ENCODE measurements at regions not wholly inside any gene's neighbourhood (a gene's known extent, or its start where the extent isn't known, plus 50 kb on each side); places are given as distances from the start of the nearest gene placed in this dataset.

DNA sequence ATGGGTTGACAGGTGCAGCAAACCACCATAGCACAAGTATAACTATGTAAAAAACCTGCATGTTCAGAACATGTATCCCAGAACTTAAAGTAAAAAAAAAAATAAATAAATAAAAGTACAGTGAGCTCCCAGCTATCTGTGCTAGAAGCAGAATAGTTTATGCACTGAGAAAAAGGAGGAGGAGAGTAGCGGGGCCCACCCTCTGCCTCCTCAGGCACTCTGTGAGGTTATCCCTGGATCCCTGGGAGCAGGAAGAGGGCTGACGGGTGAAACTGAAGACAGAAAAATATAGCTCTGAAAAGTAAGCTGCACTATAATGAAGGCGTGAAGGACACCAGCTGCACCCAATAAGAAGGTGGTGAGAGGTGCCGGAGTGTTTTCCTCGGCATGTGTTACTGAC is 117.2 kb downstream of the SIPA1L2 start:
- WGBS, 2 experiments (ENCODE audit: extremely low coverage in 1 of 2, insufficient coverage in 1 of 2, insufficient read length in 1 of 2, insufficient replicate concordance in 2 of 2, low coverage in 1 of 2, low lambda C conversion rate in 2 of 2, missing lambda C conversion rate in 1 of 2), result 87% methylated on average over 5 of the region's 5 CpGs; no CpG with 5 or more reads in 1 of the 2 experiments

More for the DNA sequence above, 117.2 kb downstream of the SIPA1L2 start:
- CTCF ChIA-PET (ENCODE audit: partially characterized antibody), result interaction anchor here (1.3 to 1.6 kb wide), 2 partner anchors 90 to 115 kb away, joined by 5 read pairs; no protein-coding TSS in a partner anchor
- H3K79me1 ChIP-seq (ENCODE audit: low read depth, low read length), result no peaks in the 10 kb centered on the region
- no peak overlapping the region for H3K27ac ChIP-seq (ENCODE audit: low read depth, low read length)
- no peak overlapping the region for H2BK15ac ChIP-seq (ENCODE audit: low read length)
- H4K20me1 ChIP-seq (replicated peaks in 1 of 2; ENCODE audit: control insufficient read depth in 1 of 2, insufficient read depth in 2 of 2, low read length in 2 of 2), result no peaks in the 10 kb centered on the region
- no peak overlapping the region for H4K91ac ChIP-seq (replicated peaks; ENCODE audit: insufficient read length, low read length)
- H2BK20ac ChIP-seq (ENCODE audit: low read length), result no peak overlapping the region
- no peaks in the 10 kb centered on the region for H3K9me3 ChIP-seq (ENCODE audit: insufficient read depth in 2 of 2, low read depth in 1 of 2, low read length in 1 of 2)
- H3K36me3 ChIP-seq (ENCODE audit: control insufficient read depth in 2 of 4, insufficient read depth in 4 of 4, low read length in 3 of 4), result no peaks in the 10 kb centered on the region
- H4K5ac ChIP-seq (ENCODE audit: insufficient read length, low read depth, low read length), result no peak overlapping the region
- H2AFZ ChIP-seq (ENCODE audit: low read length), result no peak overlapping the region
- no peak overlapping the region for H3K4me3 ChIP-seq (ENCODE audit: extremely low read depth in 1 of 4, insufficient read depth in 2 of 4, low read depth in 3 of 4, low read length in 4 of 4)
- H3K4me1 ChIP-seq (replicated peaks in 1 of 4; ENCODE audit: control insufficient read depth in 3 of 4, insufficient read depth in 4 of 4, low read length in 3 of 4), result peaks cover 0 to 6% (median 2%) of the 10 kb centered on the region in 4 experiments; a peak in 4 of 7 replicates
- no peak overlapping the region for H3K4me2 ChIP-seq (ENCODE audit: insufficient read depth in 1 of 2, low read depth in 2 of 2, low read length in 2 of 2)
- DNase-seq (ENCODE audit: low read depth in 1 of 2, low spot score in 2 of 2) (no peak), FAIRE-seq (no peak)
- no peak overlapping the region for H2BK5ac ChIP-seq (ENCODE audit: low read depth, low read length)
- no peak overlapping the region for H2BK12ac ChIP-seq (ENCODE audit: low read depth, low read length)
- H3K9ac ChIP-seq (replicated peaks in 1 of 4; ENCODE audit: extremely low read depth in 1 of 4, low read depth in 3 of 4, low read length in 3 of 4), result no peak overlapping the region
- no peak overlapping the region for H2BK120ac ChIP-seq (replicated peaks; ENCODE audit: low read depth, low read length)
- H3K27me3 ChIP-seq (replicated peaks in 1 of 4; ENCODE audit: control insufficient read depth in 3 of 4, extremely low read depth in 1 of 4, insufficient read depth in 3 of 4, low read length in 3 of 4), result no peaks in the 10 kb centered on the region
- TF ChIP-seq ASH2L (IDR thresholded peaks at IDR 0.05; ENCODE audit: low read length) (no peak), FOSL1 (IDR thresholded peaks at IDR 0.05; ENCODE audit: insufficient read depth, low read depth, low read length) (no peak), SIN3A (conservative IDR thresholded peaks at IDR 0.05 in 1 of 2, IDR thresholded peaks at IDR 0.05 in 1 of 2; ENCODE audit: low read depth in 1 of 2, low read length in 2 of 2) (no peak), JUND (IDR thresholded peaks at IDR 0.05; ENCODE audit: low read length) (no peak), POU5F1 (IDR thresholded peaks at IDR 0.05; ENCODE audit: low read depth, low read length) (no peak)
- TF ChIP-seq, protein P1, sequence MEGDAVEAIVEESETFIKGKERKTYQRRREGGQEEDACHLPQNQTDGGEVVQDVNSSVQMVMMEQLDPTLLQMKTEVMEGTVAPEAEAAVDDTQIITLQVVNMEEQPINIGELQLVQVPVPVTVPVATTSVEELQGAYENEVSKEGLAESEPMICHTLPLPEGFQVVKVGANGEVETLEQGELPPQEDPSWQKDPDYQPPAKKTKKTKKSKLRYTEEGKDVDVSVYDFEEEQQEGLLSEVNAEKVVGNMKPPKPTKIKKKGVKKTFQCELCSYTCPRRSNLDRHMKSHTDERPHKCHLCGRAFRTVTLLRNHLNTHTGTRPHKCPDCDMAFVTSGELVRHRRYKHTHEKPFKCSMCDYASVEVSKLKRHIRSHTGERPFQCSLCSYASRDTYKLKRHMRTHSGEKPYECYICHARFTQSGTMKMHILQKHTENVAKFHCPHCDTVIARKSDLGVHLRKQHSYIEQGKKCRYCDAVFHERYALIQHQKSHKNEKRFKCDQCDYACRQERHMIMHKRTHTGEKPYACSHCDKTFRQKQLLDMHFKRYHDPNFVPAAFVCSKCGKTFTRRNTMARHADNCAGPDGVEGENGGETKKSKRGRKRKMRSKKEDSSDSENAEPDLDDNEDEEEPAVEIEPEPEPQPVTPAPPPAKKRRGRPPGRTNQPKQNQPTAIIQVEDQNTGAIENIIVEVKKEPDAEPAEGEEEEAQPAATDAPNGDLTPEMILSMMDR (IDR thresholded peaks at IDR 0.05; ENCODE audit: control extremely low read depth in 1 of 3, insufficient read depth in 1 of 3, low read depth in 1 of 3, low read length in 3 of 3), result no peak
- H3K56ac ChIP-seq (replicated peaks; ENCODE audit: insufficient read length, low read depth, low read length), result no peak overlapping the region
- H3K14ac ChIP-seq (ENCODE audit: insufficient read length), result no peak overlapping the region
- no peak overlapping the region for H3K4ac ChIP-seq (replicated peaks; ENCODE audit: insufficient read length, low read depth, low read length)
- no peak overlapping the region for H3K23ac ChIP-seq (ENCODE audit: insufficient read length)
- H2AK5ac ChIP-seq (ENCODE audit: low read depth, low read length), result no peak overlapping the region
- no peaks in the 10 kb centered on the region for H3K79me2 ChIP-seq (ENCODE audit: control insufficient read depth in 1 of 2, insufficient read depth in 2 of 2, low read length in 2 of 2)
- POLR2A ChIA-PET (ENCODE audit: partially characterized antibody), result no interaction called here
- no peak overlapping the region for H4K8ac ChIP-seq (ENCODE audit: extremely low read depth, insufficient read depth, low read length)
- H3K23me2 ChIP-seq (ENCODE audit: low read depth, low read length), result no peaks in the 10 kb centered on the region
- H3K18ac ChIP-seq (ENCODE audit: extremely low read depth, low read length), result no peak overlapping the region

Measured in H1 (cell line).